ENCODE measurements at regions not wholly inside any gene's neighbourhood (a gene's known extent, or its start where the extent isn't known, plus 50 kb on each side); places are given as distances from the start of the nearest gene placed in this dataset.

DNA sequence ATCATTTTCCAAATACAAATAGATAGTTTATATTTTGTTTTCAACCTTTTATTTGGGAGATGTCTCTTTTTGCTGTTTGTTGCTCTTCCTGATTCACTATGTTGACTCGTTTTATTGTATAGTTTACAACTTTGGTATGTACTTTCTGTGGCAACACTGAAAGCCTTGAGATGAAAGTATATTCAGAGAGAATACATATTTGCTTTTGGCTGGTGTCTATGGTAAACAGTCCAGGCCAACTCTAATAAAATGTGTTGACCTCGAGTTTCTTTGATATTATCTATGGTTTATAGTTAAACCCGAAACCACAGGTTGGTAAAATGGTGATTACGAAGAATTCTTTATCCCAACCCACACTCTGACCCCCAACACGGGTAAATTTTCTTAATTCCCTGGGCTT is 919.6 kb upstream of the MAP3K7 start:
- intact Hi-C loops (cut with micrococcal nuclease): loop anchor here (1.0 to 10.0 kb wide), 2 partner anchors 68 to 172 kb away; no protein-coding TSS in a partner anchor
- peak; percentile 73 for DNase-seq
- no TSS peak for BruUV-seq (replicated peaks)

DNA sequence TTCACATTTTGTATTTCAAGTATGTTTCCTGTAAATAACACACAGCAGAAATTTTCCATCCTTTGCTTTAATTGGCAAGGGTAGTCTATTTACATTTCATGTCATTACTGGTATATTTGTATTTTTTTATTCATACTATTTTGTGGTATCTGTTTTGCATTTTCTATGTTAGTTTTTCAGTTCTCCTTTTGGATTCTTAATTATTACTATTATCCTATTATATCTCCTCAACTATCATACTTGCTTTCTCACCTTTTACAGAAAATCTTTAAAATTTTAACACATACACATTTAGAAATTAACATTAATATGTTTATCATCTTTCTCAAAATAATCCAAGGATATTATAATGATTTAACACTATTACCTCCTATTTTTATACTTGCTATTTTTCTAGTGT is 918.3 kb upstream of the MAP3K7 start:
- Histone ChIP-seq H3K27me3 (ENCODE audit: low read length) (no peaks in the 10 kb centered on the region), H4K20me1 (ENCODE audit: low read length) (no peaks in the 10 kb centered on the region), H2AFZ (ENCODE audit: low read length) (no peak overlapping the region), H3K79me2 (ENCODE audit: low read length) (no peaks in the 10 kb centered on the region), H3K9me2 (replicated peaks; ENCODE audit: low read length) (no peaks in the 10 kb centered on the region), H3K4me3 (ENCODE audit: low read length) (no peak overlapping the region), H3K4me1 (ENCODE audit: insufficient read depth, low read length) (peaks cover 15% of the 10 kb centered on the region), H3F3A (ENCODE audit: low read length, unreplicated experiment) (no peaks in the 10 kb centered on the region), H3K9me3 (ENCODE audit: low read length) (no peaks in the 10 kb centered on the region), H3K9ac (ENCODE audit: low read length) (no peak overlapping the region), H3K36me3 (ENCODE audit: low read depth, low read length) (no peaks in the 10 kb centered on the region), H3K4me2 (ENCODE audit: low read length) (no peak overlapping the region), H3K27ac (ENCODE audit: low read length) (no peak overlapping the region)
- intact Hi-C loops (cut with micrococcal nuclease): loop anchor here (10.0 kb wide), 1 partner anchor 170 kb away; no protein-coding TSS in a partner anchor
- TF ChIP-seq EZH2 (IDR thresholded peaks at IDR 0.05; ENCODE audit: low read length, unreplicated experiment) (no peak), EZH2phosphoT487 (IDR thresholded peaks at IDR 0.05; ENCODE audit: borderline replicate concordance, low read length) (no peak)
- TF ChIP-seq, protein P1, sequence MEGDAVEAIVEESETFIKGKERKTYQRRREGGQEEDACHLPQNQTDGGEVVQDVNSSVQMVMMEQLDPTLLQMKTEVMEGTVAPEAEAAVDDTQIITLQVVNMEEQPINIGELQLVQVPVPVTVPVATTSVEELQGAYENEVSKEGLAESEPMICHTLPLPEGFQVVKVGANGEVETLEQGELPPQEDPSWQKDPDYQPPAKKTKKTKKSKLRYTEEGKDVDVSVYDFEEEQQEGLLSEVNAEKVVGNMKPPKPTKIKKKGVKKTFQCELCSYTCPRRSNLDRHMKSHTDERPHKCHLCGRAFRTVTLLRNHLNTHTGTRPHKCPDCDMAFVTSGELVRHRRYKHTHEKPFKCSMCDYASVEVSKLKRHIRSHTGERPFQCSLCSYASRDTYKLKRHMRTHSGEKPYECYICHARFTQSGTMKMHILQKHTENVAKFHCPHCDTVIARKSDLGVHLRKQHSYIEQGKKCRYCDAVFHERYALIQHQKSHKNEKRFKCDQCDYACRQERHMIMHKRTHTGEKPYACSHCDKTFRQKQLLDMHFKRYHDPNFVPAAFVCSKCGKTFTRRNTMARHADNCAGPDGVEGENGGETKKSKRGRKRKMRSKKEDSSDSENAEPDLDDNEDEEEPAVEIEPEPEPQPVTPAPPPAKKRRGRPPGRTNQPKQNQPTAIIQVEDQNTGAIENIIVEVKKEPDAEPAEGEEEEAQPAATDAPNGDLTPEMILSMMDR (conservative IDR thresholded peaks at IDR 0.05; ENCODE audit: low read depth, low read length): no peak
- ATAC-seq: no peak
- ChIA-PET CTCF (no interaction called here), POLR2A (ENCODE audit: unreplicated experiment) (no interaction called here)
- BruUV-seq (replicated peaks): no TSS peak
- DNase-seq: no peak

More for the DNA sequence above, 919.6 kb upstream of the MAP3K7 start:
- H3K79me2 ChIP-seq (ENCODE audit: low read length): no peaks in the 10 kb centered on the region
- no peaks in the 10 kb centered on the region for H3F3A ChIP-seq (ENCODE audit: low read length, unreplicated experiment)
- H3K9me3 ChIP-seq (ENCODE audit: low read length): no peaks in the 10 kb centered on the region
- H3K27me3 ChIP-seq (ENCODE audit: low read length): no peaks in the 10 kb centered on the region
- no peaks in the 10 kb centered on the region for H4K20me1 ChIP-seq (ENCODE audit: low read length)
- H3K4me3 ChIP-seq (ENCODE audit: low read length): no peak overlapping the region
- peaks cover 17% of the 10 kb centered on the region for H3K4me1 ChIP-seq (ENCODE audit: insufficient read depth, low read length)
- peak; percentile 84 for ATAC-seq
- ChIA-PET POLR2A (ENCODE audit: unreplicated experiment) (no interaction called here), CTCF (no interaction called here)
- 0 out of 2 replicates have a peak overlapping the region, but pooled peaks have one; percentile 29 for H3K27ac ChIP-seq (ENCODE audit: low read length)
- H3K9ac ChIP-seq (ENCODE audit: low read length): no peak overlapping the region
- H3K36me3 ChIP-seq (ENCODE audit: low read depth, low read length): no peaks in the 10 kb centered on the region
- H2AFZ ChIP-seq (ENCODE audit: low read length): no peak overlapping the region
- TF ChIP-seq EZH2 (IDR thresholded peaks at IDR 0.05; ENCODE audit: low read length, unreplicated experiment): no peak
- TF ChIP-seq, protein P1 (conservative IDR thresholded peaks at IDR 0.05; ENCODE audit: low read depth, low read length): no peak
- TF ChIP-seq EZH2phosphoT487 (IDR thresholded peaks at IDR 0.05; ENCODE audit: borderline replicate concordance, low read length): no peak
- H3K9me2 ChIP-seq (replicated peaks; ENCODE audit: low read length): no peaks in the 10 kb centered on the region
- H3K4me2 ChIP-seq (ENCODE audit: low read length): peak overlapping the region; percentile 44

DNA sequence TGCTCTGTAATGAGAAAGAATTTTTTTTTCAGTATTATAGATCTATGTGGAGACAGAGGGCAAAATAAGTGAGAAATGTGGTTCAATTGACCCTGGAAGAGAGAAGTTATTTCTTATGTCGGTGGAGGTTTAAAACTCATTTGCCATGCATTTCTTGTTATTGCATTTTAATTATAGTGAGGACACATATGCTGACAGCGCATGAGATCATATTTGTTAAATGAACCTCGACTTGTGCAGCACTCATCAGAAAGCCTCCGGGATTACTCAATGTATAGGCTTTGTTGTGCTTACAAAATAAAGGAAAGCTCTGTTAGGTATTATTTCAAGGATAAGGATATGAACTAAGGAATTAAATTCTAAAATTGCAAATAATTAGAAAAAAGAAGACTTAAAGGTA is 915.1 kb upstream of the MAP3K7 start:
- POLR2A ChIA-PET (ENCODE audit: unreplicated experiment): no interaction called here
- Histone ChIP-seq H3K4me1 (ENCODE audit: insufficient read depth, low read length) (peaks cover 9% of the 10 kb centered on the region), H2AFZ (ENCODE audit: low read length) (no peak overlapping the region), H3F3A (ENCODE audit: low read length, unreplicated experiment) (no peaks in the 10 kb centered on the region), H3K36me3 (ENCODE audit: low read depth, low read length) (no peaks in the 10 kb centered on the region), H3K27ac (ENCODE audit: low read length) (no peak overlapping the region), H3K4me2 (ENCODE audit: low read length) (no peak overlapping the region), H4K20me1 (ENCODE audit: low read length) (no peaks in the 10 kb centered on the region), H3K9me3 (ENCODE audit: low read length) (no peaks in the 10 kb centered on the region), H3K9ac (ENCODE audit: low read length) (no peak overlapping the region), H3K4me3 (ENCODE audit: low read length) (no peak overlapping the region), H3K9me2 (replicated peaks; ENCODE audit: low read length) (no peaks in the 10 kb centered on the region), H3K27me3 (ENCODE audit: low read length) (no peaks in the 10 kb centered on the region), H3K79me2 (ENCODE audit: low read length) (no peaks in the 10 kb centered on the region)
- BruUV-seq (replicated peaks): no TSS peak
- DNase-seq: no peak
- intact Hi-C loops (cut with micrococcal nuclease): loop anchor here (10.0 kb wide), 1 partner anchor 167 kb away; no protein-coding TSS in a partner anchor
- TF ChIP-seq, protein P1 (conservative IDR thresholded peaks at IDR 0.05; ENCODE audit: low read depth, low read length): no peak
- no peak for TF ChIP-seq EZH2 (IDR thresholded peaks at IDR 0.05; ENCODE audit: low read length, unreplicated experiment)
- ATAC-seq: no peak
- CTCF ChIA-PET: no interaction called here

All from PC-3 (cell line).